ENCODE measurements at regions not wholly inside any gene's neighbourhood (a gene's known extent, or its start where the extent isn't known, plus 50 kb on each side); places are given as distances from the start of the nearest gene placed in this dataset.

GRCh38 chr6:48541649-48542048 lies 430.7 kb upstream of the PTCHD4 start:
- no peak for TF ChIP-seq CTCF (IDR thresholded peaks at IDR 0.05)
- no peak for TF ChIP-seq POLR2A (IDR thresholded peaks at IDR 0.05)
- TF ChIP-seq POLR2AphosphoS5 (IDR thresholded peaks at IDR 0.05), result no peak
